SK-N-SH (cell line): ENCODE measurements at regions not wholly inside any gene's neighbourhood (a gene's known extent, or its start where the extent isn't known, plus 50 kb on each side); places are given as distances from the start of the nearest gene placed in this dataset.

Experiments
- CTCF ChIA-PET: fragments of 300-600, 350-600 bp; formaldehyde crosslinking; extraction: SDS; loops from one replicate; lab custom pipeline; 2021; lab: Yijun Ruan, JAX
- POLR2A ChIA-PET: fragments of 350-600 bp; sonication (Branson Sonifier 250); formaldehyde crosslinking; extraction: SDS; loops from one replicate; lab custom pipeline; 2020; ENCODE audit warnings: antibody characterized with exemption, inconsistent platforms; lab: Yijun Ruan, JAX
- DNase-seq: peaks from one replicate; pipeline ENCODE4 v3.0.0; 2012
- H2AFZ ChIP-seq: fragments of 200-600 bp; sonication (generic); 2 replicates; pipeline ENCODE4 v1.8.1; 2016; ENCODE audit warnings: antibody characterized with exemption, mild to moderate bottlenecking, low read depth
- H3F3A ChIP-seq: fragments of 200-600 bp; sonication (generic); replicated peaks from 2 replicates; pipeline ENCODE3; 2016; ENCODE audit warnings: antibody characterized with exemption, mild to moderate bottlenecking; ENCODE audit not compliant: insufficient read depth
- H3K27ac ChIP-seq, 2 experiments: fragments of 200-500 bp in 1 of 2; fragments of 200-600 bp in 1 of 2; sonication (Bioruptor generic) in 1 of 2; sonication (generic), shearing (Covaris generic) in 1 of 2; 2 replicates each; pipeline versions ENCODE4 v1.5.1 to v1.6.1; 2014 to 2016; ENCODE audit warnings: low read depth in 2 of 2, inconsistent platforms in 1 of 2, low read length in 1 of 2, mild to moderate bottlenecking in 1 of 2, mixed read lengths in 1 of 2
- H3K27me3 ChIP-seq: fragments of 200-600 bp; sonication (generic), shearing (Covaris generic); 2 replicates; pipeline ENCODE4 v1.6.1; 2016; ENCODE audit warnings: mixed run types; ENCODE audit not compliant: insufficient read depth
- H3K36me3 ChIP-seq, 2 experiments: fragments of 200-500 bp in 1 of 2; fragments of 200-600 bp in 1 of 2; sonication (Bioruptor generic) in 1 of 2; sonication (generic) in 1 of 2; replicated peaks in 1 of 2; 2 replicates each; pipeline versions ENCODE3 to v1.5.1; 2014 to 2016; ENCODE audit warnings: low read length in 1 of 2, mild to moderate bottlenecking in 1 of 2; ENCODE audit not compliant: insufficient read depth in 2 of 2, control insufficient read depth in 1 of 2
- H3K4me1 ChIP-seq, 2 experiments: fragments of 200-500 bp in 1 of 2; fragments of 200-600 bp in 1 of 2; sonication (Bioruptor generic) in 1 of 2; sonication (generic), shearing (Covaris generic) in 1 of 2; 2 replicates each; pipeline versions ENCODE4 v1.5.1 to v1.6.1; 2014 to 2016; ENCODE audit warnings: low read depth in 1 of 2, low read length in 1 of 2, mixed run types in 1 of 2; ENCODE audit not compliant: insufficient read depth in 2 of 2, control insufficient read depth in 1 of 2
- H3K4me2 ChIP-seq: fragments of 200-600 bp; sonication (generic), shearing (Covaris generic); 2 replicates; pipeline ENCODE4 v1.6.1; 2017; ENCODE audit warnings: mixed run types
- H3K4me3 ChIP-seq, 2 experiments: fragments of 200-500 bp in 1 of 2; fragments of 200-600 bp in 1 of 2; sonication (Bioruptor generic) in 1 of 2; sonication (generic), shearing (Covaris generic) in 1 of 2; 2 replicates each; pipeline versions ENCODE4 v1.5.1 to v1.8.1; 2014 to 2016; ENCODE audit warnings: low read depth in 2 of 2, inconsistent platforms in 1 of 2, low read length in 1 of 2, mild to moderate bottlenecking in 1 of 2, mixed read lengths in 1 of 2, moderate library complexity in 1 of 2
- H3K79me2 ChIP-seq: fragments of 200-600 bp; sonication (generic); 2 replicates; pipeline ENCODE4 v1.8.1; 2017; ENCODE audit warnings: mild to moderate bottlenecking; ENCODE audit not compliant: insufficient read depth
- H3K9ac ChIP-seq: fragments of 200-600 bp; sonication (generic); 2 replicates; pipeline ENCODE4 v1.6.1; 2017; ENCODE audit warnings: mixed run types
- H3K9me2 ChIP-seq: fragments of 200-600 bp; sonication (generic); 2 replicates; pipeline ENCODE4 v1.6.1; 2017; ENCODE audit warnings: mixed run types
- H3K9me3 ChIP-seq: fragments of 200-600 bp; sonication (generic); 2 replicates; pipeline ENCODE4 v1.6.1; 2017; ENCODE audit warnings: mixed run types, mild to moderate bottlenecking, moderate library complexity
- H4K20me1 ChIP-seq: fragments of 200-600 bp; sonication (generic); 2 replicates; pipeline ENCODE4 v1.6.1; 2017; ENCODE audit warnings: mild to moderate bottlenecking, mixed run types; ENCODE audit not compliant: insufficient read depth
- CHD2 ChIP-seq: fragments of 150-350 bp; IDR thresholded peaks from 2 replicates; pipeline ENCODE4 v1.6.1; 2018; ENCODE audit warnings: low read length; ENCODE audit not compliant: partially characterized antibody
- EZH2phosphoT487 ChIP-seq: fragments of 200-600 bp; sonication (generic); IDR thresholded peaks from 2 replicates; pipeline ENCODE4 v1.6.1; 2017; ENCODE audit warnings: low read depth, mixed run types, mild to moderate bottlenecking, antibody characterized with exemption, moderate library complexity, borderline replicate concordance
- FOSL2 ChIP-seq: IDR thresholded peaks from 2 replicates; pipeline ENCODE4 v1.4.0; 2012; ENCODE audit warnings: low read depth, mild to moderate bottlenecking, moderate library complexity, borderline replicate concordance
- GABPA ChIP-seq: IDR thresholded peaks from 2 replicates; pipeline ENCODE4 v1.4.0; 2012; ENCODE audit warnings: low read depth, mild to moderate bottlenecking
- MAX ChIP-seq: IDR thresholded peaks from 2 replicates; pipeline ENCODE4 v1.4.0; 2012; ENCODE audit warnings: low read depth
- POLR2AphosphoS5 ChIP-seq: IDR thresholded peaks from 2 replicates; pipeline ENCODE4 v1.6.1; 2012; ENCODE audit warnings: low read depth, low read length
- RAD21 ChIP-seq: IDR thresholded peaks from 2 replicates; pipeline ENCODE4 v1.6.1; 2012; ENCODE audit warnings: mild to moderate bottlenecking, low read length
- RFX5 ChIP-seq: IDR thresholded peaks from 2 replicates; pipeline ENCODE4 v1.6.1; 2012; ENCODE audit warnings: mild to moderate bottlenecking, improper control_type of control experiment, low read length
- SIN3A ChIP-seq: IDR thresholded peaks from 2 replicates; pipeline ENCODE4 v1.6.1; 2012; ENCODE audit warnings: low read depth, mild to moderate bottlenecking, low read length, moderate library complexity, borderline replicate concordance
- TCF12 ChIP-seq: IDR thresholded peaks from 2 replicates; pipeline ENCODE4 v1.4.0; 2012
- TEAD4 ChIP-seq: IDR thresholded peaks from 2 replicates; pipeline ENCODE4 v1.4.0; 2012; ENCODE audit warnings: mild to moderate bottlenecking, borderline replicate concordance; ENCODE audit not compliant: insufficient read depth
- WGBS: methylation state at CpG from one replicate; pipeline ENCODE4 v1.1.6; 2017; ENCODE audit warnings: low lambda C conversion rate; 5-methylcytosine and 5-hydroxymethylcytosine counted together
- TF ChIP-seq, protein P1 (sequence below): IDR thresholded peaks from 2 replicates; pipeline ENCODE4 v1.6.1; 2012; ENCODE audit warnings: mild to moderate bottlenecking, low read depth, low read length, moderate library complexity
- TF ChIP-seq, protein P2 (sequence below): IDR thresholded peaks from 2 replicates; pipeline ENCODE4; 2012

DNA sequence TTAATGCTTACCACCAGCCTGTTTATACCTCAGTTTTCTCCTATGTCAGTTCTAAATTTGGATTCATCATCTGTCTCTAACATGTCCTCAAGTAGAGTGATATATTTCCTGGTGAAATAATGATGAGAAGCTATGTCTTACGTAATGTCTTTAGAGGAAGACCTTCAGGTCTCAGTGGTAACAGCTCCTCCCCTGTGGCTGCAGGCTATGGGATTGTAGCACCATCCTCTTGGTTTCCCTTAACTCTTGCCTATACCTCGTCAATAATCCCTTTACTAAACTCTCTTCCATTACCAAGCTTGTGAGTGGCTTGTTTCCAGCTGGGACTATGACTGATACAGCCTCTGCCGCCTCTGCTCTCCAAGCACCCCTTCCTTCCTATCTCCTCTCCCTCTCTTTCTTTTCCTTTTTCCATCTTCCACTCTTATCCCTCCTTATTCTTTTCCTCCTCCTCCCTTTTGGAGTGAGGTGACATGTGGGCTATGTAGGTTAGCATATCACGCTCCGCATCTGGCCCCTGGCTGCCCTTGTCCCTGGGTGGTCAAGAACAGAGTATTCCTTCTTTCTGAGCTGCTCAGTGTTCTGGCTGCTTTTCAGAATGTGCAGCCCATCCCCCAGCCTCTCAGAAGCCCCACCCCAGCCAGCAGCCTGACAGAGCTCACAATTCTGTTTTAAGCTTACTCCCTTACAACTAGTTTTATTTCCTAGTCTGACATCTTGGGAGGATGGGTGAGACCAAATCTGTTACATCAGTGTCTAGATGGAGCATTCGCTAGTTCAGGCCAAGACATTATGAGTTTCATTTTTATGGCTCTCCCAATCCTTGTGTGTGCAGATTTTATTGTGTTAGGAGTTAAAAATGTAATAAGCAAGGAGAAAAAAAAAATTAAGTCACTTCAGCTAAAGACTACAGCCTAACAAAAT lies 75.0 kb upstream of the RNU6-1 start:
- POLR2A ChIA-PET = no interaction called here
- Histone ChIP-seq H3K36me3 (no peaks in the 10 kb centered on the region), H3K4me1 (peaks cover 0 to 9% of the 10 kb centered on the region in 2 experiments; a peak in 1 of 4 replicates), H3K9me3 (no peaks in the 10 kb centered on the region), H3K9ac (no peak overlapping the region), H3K79me2 (no peaks in the 10 kb centered on the region), H2AFZ (no peak overlapping the region), H3K9me2 (no peaks in the 10 kb centered on the region), H3K27me3 (no peaks in the 10 kb centered on the region), H3K4me2 (no peak overlapping the region), H3F3A (no peaks in the 10 kb centered on the region), H4K20me1 (no peaks in the 10 kb centered on the region), H3K27ac (peak overlapping the region in 1 of 2 experiments; percentile 17; a peak in 2 of 4 replicates), H3K4me3 (no peak overlapping the region)
- no peak for TF ChIP-seq RAD21
- TF ChIP-seq, protein P1, sequence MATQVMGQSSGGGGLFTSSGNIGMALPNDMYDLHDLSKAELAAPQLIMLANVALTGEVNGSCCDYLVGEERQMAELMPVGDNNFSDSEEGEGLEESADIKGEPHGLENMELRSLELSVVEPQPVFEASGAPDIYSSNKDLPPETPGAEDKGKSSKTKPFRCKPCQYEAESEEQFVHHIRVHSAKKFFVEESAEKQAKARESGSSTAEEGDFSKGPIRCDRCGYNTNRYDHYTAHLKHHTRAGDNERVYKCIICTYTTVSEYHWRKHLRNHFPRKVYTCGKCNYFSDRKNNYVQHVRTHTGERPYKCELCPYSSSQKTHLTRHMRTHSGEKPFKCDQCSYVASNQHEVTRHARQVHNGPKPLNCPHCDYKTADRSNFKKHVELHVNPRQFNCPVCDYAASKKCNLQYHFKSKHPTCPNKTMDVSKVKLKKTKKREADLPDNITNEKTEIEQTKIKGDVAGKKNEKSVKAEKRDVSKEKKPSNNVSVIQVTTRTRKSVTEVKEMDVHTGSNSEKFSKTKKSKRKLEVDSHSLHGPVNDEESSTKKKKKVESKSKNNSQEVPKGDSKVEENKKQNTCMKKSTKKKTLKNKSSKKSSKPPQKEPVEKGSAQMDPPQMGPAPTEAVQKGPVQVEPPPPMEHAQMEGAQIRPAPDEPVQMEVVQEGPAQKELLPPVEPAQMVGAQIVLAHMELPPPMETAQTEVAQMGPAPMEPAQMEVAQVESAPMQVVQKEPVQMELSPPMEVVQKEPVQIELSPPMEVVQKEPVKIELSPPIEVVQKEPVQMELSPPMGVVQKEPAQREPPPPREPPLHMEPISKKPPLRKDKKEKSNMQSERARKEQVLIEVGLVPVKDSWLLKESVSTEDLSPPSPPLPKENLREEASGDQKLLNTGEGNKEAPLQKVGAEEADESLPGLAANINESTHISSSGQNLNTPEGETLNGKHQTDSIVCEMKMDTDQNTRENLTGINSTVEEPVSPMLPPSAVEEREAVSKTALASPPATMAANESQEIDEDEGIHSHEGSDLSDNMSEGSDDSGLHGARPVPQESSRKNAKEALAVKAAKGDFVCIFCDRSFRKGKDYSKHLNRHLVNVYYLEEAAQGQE = no peak
- TF ChIP-seq POLR2AphosphoS5 = no peak
- TF ChIP-seq TEAD4 = no peak
- TF ChIP-seq GABPA = no peak
- no peak for TF ChIP-seq TCF12
- no peak for TF ChIP-seq CHD2
- 50% methylated on average over 6 of the region's 6 CpGs for WGBS
- CTCF ChIA-PET = interaction anchor here (0.6 to 1.4 kb wide), 5 partner anchors 9 to 51 kb away, joined by 3 read pairs; no protein-coding TSS in a partner anchor
- no peak for DNase-seq

DNA sequence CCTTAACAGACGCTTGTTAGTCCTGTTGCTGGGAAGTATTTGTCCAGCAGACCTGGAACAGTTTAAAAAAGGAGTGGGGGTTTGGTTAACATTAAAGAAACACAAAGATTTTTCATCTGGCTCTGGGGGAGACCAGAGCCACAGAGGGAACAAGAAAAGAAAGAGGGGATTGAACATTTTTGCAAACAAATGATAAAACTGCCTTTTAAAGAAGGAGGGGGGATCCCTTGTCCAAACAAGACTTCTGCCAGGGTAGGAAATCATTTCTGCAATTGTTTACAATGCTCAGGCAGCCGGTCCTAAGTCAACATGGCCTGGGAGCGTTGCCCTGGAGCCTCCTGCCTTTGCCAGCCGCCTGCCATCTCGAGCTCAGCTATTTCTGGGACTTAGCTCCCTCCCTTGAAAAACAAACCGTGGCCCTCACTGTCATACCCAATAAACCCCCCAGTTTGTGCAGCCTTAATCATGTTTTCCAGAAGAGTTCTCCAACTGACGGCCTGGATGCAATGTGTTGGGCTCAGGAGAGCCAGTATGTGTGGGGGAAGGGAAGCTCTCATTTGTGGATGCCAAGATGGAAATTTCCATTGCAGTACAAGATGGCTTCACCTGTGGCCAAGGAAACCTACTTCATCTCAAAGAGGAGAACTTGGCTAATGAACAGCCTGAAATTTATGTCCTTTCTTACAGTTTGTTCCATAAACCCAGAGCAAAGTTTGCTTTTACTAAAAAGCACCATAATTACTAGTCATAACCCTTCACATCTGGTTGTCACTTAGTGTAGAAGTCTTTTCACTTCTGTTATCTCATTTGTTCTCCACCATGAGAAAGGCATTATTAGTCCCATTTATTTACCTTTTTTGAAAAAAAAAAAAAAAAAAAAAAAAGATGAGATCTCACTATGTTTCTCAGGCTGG lies 75.9 kb upstream of the RNU6-1 start:
- TF ChIP-seq, protein P2, sequence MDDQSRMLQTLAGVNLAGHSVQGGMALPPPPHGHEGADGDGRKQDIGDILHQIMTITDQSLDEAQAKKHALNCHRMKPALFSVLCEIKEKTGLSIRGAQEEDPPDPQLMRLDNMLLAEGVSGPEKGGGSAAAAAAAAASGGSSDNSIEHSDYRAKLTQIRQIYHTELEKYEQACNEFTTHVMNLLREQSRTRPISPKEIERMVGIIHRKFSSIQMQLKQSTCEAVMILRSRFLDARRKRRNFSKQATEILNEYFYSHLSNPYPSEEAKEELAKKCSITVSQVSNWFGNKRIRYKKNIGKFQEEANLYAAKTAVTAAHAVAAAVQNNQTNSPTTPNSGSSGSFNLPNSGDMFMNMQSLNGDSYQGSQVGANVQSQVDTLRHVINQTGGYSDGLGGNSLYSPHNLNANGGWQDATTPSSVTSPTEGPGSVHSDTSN = no peak
- TF ChIP-seq FOSL2 (no peak), RAD21 (no peak), TEAD4 (no peak), EZH2phosphoT487 (no peak), SIN3A (no peak), RFX5 (no peak), MAX (no peak)
- WGBS = 42% methylated on average over 7 of the region's 7 CpGs
- H3K9me3 ChIP-seq = no peaks in the 10 kb centered on the region
- no peak overlapping the region for H3K4me2 ChIP-seq
- H4K20me1 ChIP-seq = no peaks in the 10 kb centered on the region
- no peaks in the 10 kb centered on the region for H3K9me2 ChIP-seq
- peaks cover 0 to 9% of the 10 kb centered on the region in 2 experiments; a peak in 1 of 4 replicates for H3K4me1 ChIP-seq
- no peaks in the 10 kb centered on the region for H3K79me2 ChIP-seq
- H3K27me3 ChIP-seq = no peaks in the 10 kb centered on the region
- H3K9ac ChIP-seq = no peak overlapping the region
- ChIA-PET POLR2A (no interaction called here), CTCF (interaction anchor here (0.6 to 1.3 kb wide), 4 partner anchors 8 to 40 kb away, joined by 3 read pairs; no protein-coding TSS in a partner anchor)
- H2AFZ ChIP-seq = no peak overlapping the region
- no peaks in the 10 kb centered on the region for H3F3A ChIP-seq
- DNase-seq = no peak
- H3K27ac ChIP-seq = peak overlapping the region; percentile 17 to 48; a peak in 3 of 4 replicates
- no peaks in the 10 kb centered on the region for H3K36me3 ChIP-seq
- H3K4me3 ChIP-seq = no peak overlapping the region
